Neural crest cell (in vitro differentiated cells): ENCODE measurements at regions not wholly inside any gene's neighbourhood (a gene's known extent, or its start where the extent isn't known, plus 50 kb on each side); places are given as distances from the start of the nearest gene placed in this dataset.

Source experiments
- DNase-seq: peaks from one replicate; pipeline ENCODE4 v3.0.0; 2021; ENCODE audit warnings: low read depth, mixed read lengths, low spot score
- H3K27ac Mint-ChIP-seq: one replicate; pipeline ENCODE4 v1.8.0; 2021; ENCODE audit warnings: mild to moderate bottlenecking, mixed read lengths; ENCODE audit not compliant: unreplicated experiment
- H3K27me3 Mint-ChIP-seq: 2 replicates; pipeline ENCODE4 v1.8.0; 2021; ENCODE audit warnings: low read depth, mild to moderate bottlenecking, mixed read lengths
- H3K36me3 Mint-ChIP-seq: 2 replicates; pipeline ENCODE4 v1.8.0; 2021; ENCODE audit warnings: low read depth, mild to moderate bottlenecking, mixed read lengths
- H3K4me1 Mint-ChIP-seq: 2 replicates; pipeline ENCODE4 v1.8.0; 2021; ENCODE audit warnings: mixed read lengths
- H3K4me3 Mint-ChIP-seq: one replicate; pipeline ENCODE4 v1.8.0; 2021; ENCODE audit warnings: mild to moderate bottlenecking, mixed read lengths
- H3K9me3 Mint-ChIP-seq: 2 replicates; pipeline ENCODE4 v1.8.0; 2021; ENCODE audit warnings: mixed read lengths
- CTCF ChIP-seq: fragments of 200-600 bp; sonication (generic); conservative IDR thresholded peaks from 2 replicates; pipeline ENCODE4 v1.5.0; 2021; ENCODE audit warnings: antibody characterized with exemption, mild to moderate bottlenecking

GRCh38 chr5:32494827-32495226, 50.3 kb upstream of the ZFR start:
- Mint-ChIP-seq H3K9me3 (no peaks in the 10 kb centered on the region), H3K27ac (no peak overlapping the region), H3K4me3 (no peak overlapping the region), H3K36me3 (no peaks in the 10 kb centered on the region), H3K27me3 (no peaks in the 10 kb centered on the region), H3K4me1 (peaks cover 5% of the 10 kb centered on the region)
- TF ChIP-seq CTCF = no peak
- no peak for DNase-seq
